Suprapubic skin (tissue), 3 donors: ENCODE measurements at regions not wholly inside any gene's neighbourhood (a gene's known extent, or its start where the extent isn't known, plus 50 kb on each side); places are given as distances from the start of the nearest gene placed in this dataset.

ENCODE experiments used
- EP300 ChIP-seq: sonication (generic); formaldehyde crosslinking; IDR thresholded peaks from one replicate; pipeline ENCODE4 v1.6.1; 2017; ENCODE audit warnings: antibody characterized with exemption
- TF ChIP-seq, protein P1 (sequence below), 2 donors: fragments of 200-600 bp in 1 of 2; fragments of 450-650 bp in 1 of 2; sonication (generic) in 1 of 2; IDR thresholded peaks; one replicate each; pipeline ENCODE4 v1.5.1; 2016 to 2019; ENCODE audit warnings: antibody characterized with exemption in 2 of 2, mild to moderate bottlenecking in 1 of 2, moderate library complexity in 1 of 2

- TF ChIP-seq, protein P1, sequence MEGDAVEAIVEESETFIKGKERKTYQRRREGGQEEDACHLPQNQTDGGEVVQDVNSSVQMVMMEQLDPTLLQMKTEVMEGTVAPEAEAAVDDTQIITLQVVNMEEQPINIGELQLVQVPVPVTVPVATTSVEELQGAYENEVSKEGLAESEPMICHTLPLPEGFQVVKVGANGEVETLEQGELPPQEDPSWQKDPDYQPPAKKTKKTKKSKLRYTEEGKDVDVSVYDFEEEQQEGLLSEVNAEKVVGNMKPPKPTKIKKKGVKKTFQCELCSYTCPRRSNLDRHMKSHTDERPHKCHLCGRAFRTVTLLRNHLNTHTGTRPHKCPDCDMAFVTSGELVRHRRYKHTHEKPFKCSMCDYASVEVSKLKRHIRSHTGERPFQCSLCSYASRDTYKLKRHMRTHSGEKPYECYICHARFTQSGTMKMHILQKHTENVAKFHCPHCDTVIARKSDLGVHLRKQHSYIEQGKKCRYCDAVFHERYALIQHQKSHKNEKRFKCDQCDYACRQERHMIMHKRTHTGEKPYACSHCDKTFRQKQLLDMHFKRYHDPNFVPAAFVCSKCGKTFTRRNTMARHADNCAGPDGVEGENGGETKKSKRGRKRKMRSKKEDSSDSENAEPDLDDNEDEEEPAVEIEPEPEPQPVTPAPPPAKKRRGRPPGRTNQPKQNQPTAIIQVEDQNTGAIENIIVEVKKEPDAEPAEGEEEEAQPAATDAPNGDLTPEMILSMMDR (IDR thresholded peaks at IDR 0.05): no peak
- no peak for TF ChIP-seq EP300
Observed at GRCh38 chr10:90642136-90642535, 215.7 kb downstream of the HTR7 start.
